Heart left ventricle (tissue), 16 donors: ENCODE measurements at regions not wholly inside any gene's neighbourhood (a gene's known extent, or its start where the extent isn't known, plus 50 kb on each side); places are given as distances from the start of the nearest gene placed in this dataset.

Source experiments
- ATAC-seq, 4 donors: fragments of 200-7000 bp; cut with Tn5 transposase; one replicate each; pipeline ENCODE4 v1.9.1; 2020 to 2022; ENCODE audit warnings: moderate library complexity in 4 of 4, mild to moderate bottlenecking in 3 of 4, moderate number of reproducible peaks in 1 of 4
- DNase-seq, 5 donors: peaks; one replicate each; pipeline ENCODE4 v3.0.0-alpha.2; 2020
- H3K27ac ChIP-seq, 12 donors: fragments of 200-600 bp; sonication (generic) in 4 of 12; one replicate each; pipeline versions ENCODE4 v1.5.0 to v1.8.0; 2016 to 2022; ENCODE audit warnings: mild to moderate bottlenecking in 2 of 12
- H3K27me3 ChIP-seq, 9 donors: fragments of 200-600 bp; sonication (generic) in 2 of 9; one replicate each; pipeline versions ENCODE4 v1.5.1 to v1.8.0; 2016 to 2022; ENCODE audit warnings: mild to moderate bottlenecking in 3 of 9
- H3K36me3 ChIP-seq, 9 donors: fragments of 200-600 bp; sonication (generic) in 2 of 9; one replicate each; pipeline versions ENCODE4 v1.5.0 to v1.8.0; 2018 to 2022; ENCODE audit warnings: mild to moderate bottlenecking in 2 of 9
- H3K4me1 ChIP-seq, 12 donors: fragments of 200-600 bp; sonication (generic) in 4 of 12; one replicate each; pipeline versions ENCODE4 v1.5.0 to v1.8.0; 2016 to 2022; ENCODE audit warnings: mild to moderate bottlenecking in 3 of 12
- H3K4me3 ChIP-seq, 12 donors: fragments of 200-600 bp; sonication (generic) in 4 of 12; one replicate each; pipeline versions ENCODE4 v1.5.0 to v1.8.0; 2017 to 2022; ENCODE audit warnings: mild to moderate bottlenecking in 9 of 12, moderate library complexity in 4 of 12
- H3K9me3 ChIP-seq, 12 donors: fragments of 200-600 bp; sonication (generic) in 4 of 12; one replicate each; pipeline versions ENCODE4 v1.5.0 to v1.8.0; 2016 to 2022; ENCODE audit warnings: mild to moderate bottlenecking in 1 of 12
- POLR2A ChIP-seq, 2 donors: fragments of 450-650 bp; IDR thresholded peaks; one replicate each; pipeline ENCODE4 v1.6.1; 2017; ENCODE audit warnings: antibody characterized with exemption in 2 of 2, mild to moderate bottlenecking in 2 of 2, moderate library complexity in 2 of 2
- whole genome bisulfite sequencing, 4 donors: extraction: QIAGEN DNeasy Blood & Tissue Kit in 2 of 4; methylation state at CpG; one replicate each; pipeline versions ENCODE4 v1.1.5 to v1.1.7; 2013 to 2018; 5-methylcytosine and 5-hydroxymethylcytosine counted together
- intact Hi-C, 10 donors: fragments of 100-400 bp; cut with DNase I; formaldehyde crosslinking; loops; one replicate each; pipeline versions ENCODE4 v1.11.1 to v1.14.2; 2022
- TF ChIP-seq, protein P1 (sequence below), 12 donors: fragments of 200-600 bp; sonication (generic) in 4 of 12; IDR thresholded peaks; one replicate each; pipeline versions ENCODE4 v1.5.0 to v1.8.0; 2018 to 2022; ENCODE audit warnings: antibody characterized with exemption in 12 of 12, mild to moderate bottlenecking in 5 of 12
- donor health status: ischemic (EF 13 %, LVEDD 7.1; RV severe dilation, severe dysfunction).
- donor health status: healthy with polysubstance abuse.
- donor health status: DM: no; HTN: yes; CAD: no.
- donor health status: DM: no; HTN: no; CAD: no.
- donor health status: ischemic (EF 25% LVEDD 6.9; RV normal size, moderate dysfunction).
- donor health status: ischemic (EF 25% LVEDD 5.7; RV mildly dilated, moderate dysfunction).
- donor health status: healthy.
- donor health status: DM: yes; HTN: yes; CAD: no.
- donor health status: ischemic (EF 35%, LVEDD 5.7; RV mildly dilated, moderate dysfunction).
- donor health status: nonischemic (EF 11% LVEDD 7.7; RV severe dilation, severe dysfunction).
- donor health status: DM: yes; HTN: yes; CAD: no.
- donor health status: PGD.
- donor health status: ischemic (EF 29% LVEDD 5.4; RV normal size, mild dysfunction).
- donor health status: nonischemic (EF 23%, LVEDD 6.1; RV moderate dilation, normal function).

DNA sequence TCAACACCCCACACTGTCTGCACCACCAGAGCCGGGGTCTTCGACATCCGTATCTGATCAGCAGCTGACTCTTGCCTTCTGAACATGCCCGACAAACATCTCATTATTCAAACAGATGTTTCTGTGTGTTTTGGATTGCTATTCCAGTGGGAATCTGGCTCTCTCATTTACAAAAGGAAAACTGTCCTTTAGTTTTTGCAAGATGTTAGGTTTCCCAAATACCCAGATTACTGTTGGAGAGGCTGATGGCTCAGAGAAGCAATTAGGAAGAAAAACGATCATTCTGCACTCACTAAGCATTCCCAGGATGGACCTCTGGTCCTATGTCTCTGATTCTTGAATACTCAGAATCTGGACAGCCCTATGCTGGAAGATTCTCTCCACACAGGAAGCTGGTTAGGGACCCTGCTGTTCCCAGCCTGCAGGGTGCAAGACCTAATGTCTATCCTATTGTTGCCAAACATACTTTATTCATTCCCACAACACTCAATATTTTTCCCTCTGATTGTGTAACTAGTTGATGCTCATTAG lies 532.9 kb downstream of the CDH26 start:
- intact Hi-C loops, result no loop called here
- WGBS, 4 donors, result 53 to 68% (median 64%) methylated on average over 5 of the region's 5 CpGs
- Histone ChIP-seq H3K36me3 (no peaks in the 10 kb centered on the region), H3K27me3 (no peaks in the 10 kb centered on the region), H3K4me3 (no peak overlapping the region), H3K4me1 (no peaks in the 10 kb centered on the region), H3K9me3 (no peaks in the 10 kb centered on the region), H3K27ac (no peak overlapping the region)
- ATAC-seq (no peak), DNase-seq (no peak)
- TF ChIP-seq POLR2A (IDR thresholded peaks at IDR 0.05), result no peak
- TF ChIP-seq, protein P1, sequence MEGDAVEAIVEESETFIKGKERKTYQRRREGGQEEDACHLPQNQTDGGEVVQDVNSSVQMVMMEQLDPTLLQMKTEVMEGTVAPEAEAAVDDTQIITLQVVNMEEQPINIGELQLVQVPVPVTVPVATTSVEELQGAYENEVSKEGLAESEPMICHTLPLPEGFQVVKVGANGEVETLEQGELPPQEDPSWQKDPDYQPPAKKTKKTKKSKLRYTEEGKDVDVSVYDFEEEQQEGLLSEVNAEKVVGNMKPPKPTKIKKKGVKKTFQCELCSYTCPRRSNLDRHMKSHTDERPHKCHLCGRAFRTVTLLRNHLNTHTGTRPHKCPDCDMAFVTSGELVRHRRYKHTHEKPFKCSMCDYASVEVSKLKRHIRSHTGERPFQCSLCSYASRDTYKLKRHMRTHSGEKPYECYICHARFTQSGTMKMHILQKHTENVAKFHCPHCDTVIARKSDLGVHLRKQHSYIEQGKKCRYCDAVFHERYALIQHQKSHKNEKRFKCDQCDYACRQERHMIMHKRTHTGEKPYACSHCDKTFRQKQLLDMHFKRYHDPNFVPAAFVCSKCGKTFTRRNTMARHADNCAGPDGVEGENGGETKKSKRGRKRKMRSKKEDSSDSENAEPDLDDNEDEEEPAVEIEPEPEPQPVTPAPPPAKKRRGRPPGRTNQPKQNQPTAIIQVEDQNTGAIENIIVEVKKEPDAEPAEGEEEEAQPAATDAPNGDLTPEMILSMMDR (IDR thresholded peaks at IDR 0.05), result no peak

DNA sequence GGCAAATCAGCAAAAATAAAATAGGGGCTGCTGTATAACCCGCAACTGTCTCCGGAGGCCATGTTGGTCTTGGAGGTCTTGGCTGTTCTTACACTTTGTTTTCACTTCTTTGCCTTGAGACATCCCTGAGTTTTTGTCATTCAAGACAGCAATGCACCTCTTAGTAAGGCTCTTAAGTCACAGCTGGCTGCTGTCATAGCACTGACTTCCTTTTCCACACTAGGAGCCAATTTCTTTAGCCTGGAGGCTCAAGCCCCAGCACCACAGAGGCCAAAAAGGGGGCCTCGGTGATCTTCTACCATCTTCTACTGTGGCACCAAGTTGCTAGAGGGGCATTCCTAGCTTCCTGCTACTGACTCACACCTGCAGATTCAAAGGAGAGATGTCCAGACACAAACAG lies 536.3 kb downstream of the CDH26 start:
- Histone ChIP-seq H3K27me3 (no peaks in the 10 kb centered on the region), H3K36me3 (no peaks in the 10 kb centered on the region), H3K9me3 (no peaks in the 10 kb centered on the region), H3K27ac (no peak overlapping the region), H3K4me1 (no peaks in the 10 kb centered on the region), H3K4me3 (no peak overlapping the region)
- TF ChIP-seq, protein P1 (IDR thresholded peaks at IDR 0.05), result no peak
- no peak for TF ChIP-seq POLR2A (IDR thresholded peaks at IDR 0.05)
- 72 to 86% (median 77%) methylated on average over 3 of the region's 3 CpGs for WGBS, 4 donors
- ATAC-seq (no peak), DNase-seq (no peak)
- intact Hi-C loops, result no loop called here

DNA sequence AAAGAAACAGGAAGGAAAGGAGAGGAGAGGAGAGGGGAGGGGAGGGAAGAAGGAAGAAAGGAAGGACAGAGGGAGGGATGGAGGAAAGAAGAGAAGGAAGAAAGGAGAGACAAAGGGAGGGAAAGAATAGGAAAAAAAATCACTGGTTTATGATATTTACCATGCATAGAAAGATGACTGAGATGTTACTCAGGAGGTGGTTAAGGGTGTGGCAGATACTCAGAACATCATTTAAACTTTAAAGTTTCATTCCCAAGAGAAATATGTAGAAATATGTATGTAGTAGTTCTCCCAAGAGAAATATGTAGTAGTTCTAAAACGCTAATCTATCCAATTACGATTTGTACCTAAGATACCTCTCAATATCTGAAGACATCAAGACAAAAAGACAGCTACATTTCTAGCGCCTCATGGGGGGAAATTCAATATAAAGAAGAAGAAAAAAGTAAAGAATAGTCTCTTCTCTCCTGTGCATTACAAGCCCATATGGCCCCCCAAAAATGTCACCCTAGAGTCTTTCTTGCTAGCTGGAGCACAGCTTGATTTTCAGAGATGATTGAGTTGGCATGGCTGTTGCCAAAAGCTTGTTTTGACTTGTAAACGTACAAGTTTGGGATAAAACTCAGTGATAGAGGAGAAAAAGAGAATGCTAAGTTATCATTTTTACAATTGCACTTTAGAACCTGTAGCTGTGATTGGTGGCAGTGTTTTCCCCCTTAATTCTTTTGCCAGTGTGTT lies 539.2 kb downstream of the CDH26 start:
- intact Hi-C loops, result no loop called here
- H3K9me3 ChIP-seq, result no peaks in the 10 kb centered on the region
- no peak for DNase-seq
- H3K27me3 ChIP-seq, result no peaks in the 10 kb centered on the region
- no peak overlapping the region for H3K4me3 ChIP-seq
- H3K27ac ChIP-seq, result no peak overlapping the region
- H3K4me1 ChIP-seq, result no peaks in the 10 kb centered on the region
- H3K36me3 ChIP-seq, result no peaks in the 10 kb centered on the region
- ATAC-seq, result no peak
- TF ChIP-seq, protein P1 (IDR thresholded peaks at IDR 0.05), result no peak
- TF ChIP-seq POLR2A (IDR thresholded peaks at IDR 0.05), result no peak
- WGBS, 4 donors, result 79 to 90% (median 85%) methylated on average over 4 of the region's 4 CpGs

DNA sequence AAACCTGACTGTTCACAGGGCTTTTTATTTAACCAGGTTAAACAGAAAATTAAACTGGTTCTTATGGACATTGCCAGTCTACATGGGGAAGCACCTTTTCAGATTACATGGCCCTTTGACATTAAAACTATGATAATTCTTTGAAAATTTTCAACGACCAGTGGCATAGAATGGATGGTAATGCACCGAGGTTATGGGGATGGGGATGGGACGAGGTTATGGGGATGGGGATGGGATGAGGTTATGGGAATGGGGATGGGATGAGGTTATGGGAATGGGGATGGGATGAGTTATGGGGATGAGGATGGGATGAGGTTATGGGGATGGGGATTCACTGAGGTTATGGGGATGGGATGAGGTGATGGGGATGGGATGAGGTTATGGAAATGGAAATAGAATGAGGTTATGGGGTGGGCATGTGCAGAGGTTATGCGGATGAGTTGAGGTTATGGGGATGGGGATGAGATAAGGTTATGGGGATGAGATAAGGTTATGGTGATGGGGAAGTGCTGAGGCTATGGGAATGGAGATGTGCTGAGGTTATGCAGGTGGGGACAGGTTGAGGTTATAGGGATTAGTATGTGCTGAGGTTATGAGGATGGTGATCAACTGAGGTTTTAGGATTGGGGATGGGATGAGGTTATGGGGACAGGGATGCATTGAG lies 541.9 kb downstream of the CDH26 start:
- Histone ChIP-seq H3K36me3 (no peaks in the 10 kb centered on the region), H3K4me1 (no peaks in the 10 kb centered on the region), H3K4me3 (no peak overlapping the region), H3K9me3 (no peaks in the 10 kb centered on the region), H3K27ac (no peak overlapping the region), H3K27me3 (peaks cover 0 to 6% (median 0%) of the 10 kb centered on the region in 9 donors)
- TF ChIP-seq POLR2A (IDR thresholded peaks at IDR 0.05), result no peak
- TF ChIP-seq, protein P1 (IDR thresholded peaks at IDR 0.05), result no peak
- DNase-seq (no peak), ATAC-seq (no peak)
- WGBS, 4 donors, result 85 to 90% (median 88%) methylated on average over 4 of the region's 4 CpGs
- intact Hi-C loops, result no loop called here
